ENCODE measurements at regions not wholly inside any gene's neighbourhood (a gene's known extent, or its start where the extent isn't known, plus 50 kb on each side); places are given as distances from the start of the nearest gene placed in this dataset.

GRCh38 chr22:48396785-48397530, 1430.7 kb downstream of the BRD1 start:
- BruUV-seq (replicated peaks): no TSS peak
- peaks cover 6% of the 10 kb centered on the region for H3K27me3 ChIP-seq (ENCODE audit: insufficient read depth, low read length)

More at GRCh38 chr22:48396785-48397530, 1430.7 kb downstream of the BRD1 start:
- no peaks in the 10 kb centered on the region for H4K20me1 ChIP-seq (ENCODE audit: insufficient read depth)
- no peak for TF ChIP-seq POLR2A (IDR thresholded peaks at IDR 0.05; ENCODE audit: borderline replicate concordance, extremely low read depth, insufficient read depth, insufficient read length)
- TF ChIP-seq MAX (IDR thresholded peaks at IDR 0.05): no peak
- TF ChIP-seq SIN3A (IDR thresholded peaks at IDR 0.05; ENCODE audit: low read depth): no peak
- TF ChIP-seq YY1 (IDR thresholded peaks at IDR 0.05; ENCODE audit: extremely low read depth, insufficient replicate concordance, low read depth, low read length): no peak
- no peak for TF ChIP-seq SRF (IDR thresholded peaks at IDR 0.05; ENCODE audit: low read depth)
- no peak for TF ChIP-seq REST (IDR thresholded peaks at IDR 0.05; ENCODE audit: low read depth)
- TF ChIP-seq CTCF (IDR thresholded peaks at IDR 0.05 in 2 of 3, conservative IDR thresholded peaks at IDR 0.05 in 1 of 3; ENCODE audit: borderline replicate concordance in 1 of 3, insufficient read depth in 1 of 3, low read depth in 2 of 3, low read length in 2 of 3): no peak
- TF ChIP-seq CBX3 (IDR thresholded peaks at IDR 0.05; ENCODE audit: low read depth): no peak
- TF ChIP-seq TCF7L2 (IDR thresholded peaks at IDR 0.05; ENCODE audit: borderline replicate concordance, extremely low read depth, insufficient read depth, insufficient read length): no peak
- no peak overlapping the region for H3K27ac ChIP-seq (ENCODE audit: low read depth, low read length)
- no peaks in the 10 kb centered on the region for H3K36me3 ChIP-seq (ENCODE audit: control insufficient read depth in 1 of 2, insufficient read depth in 2 of 2, low read length in 2 of 2)
- H3K9me2 ChIP-seq (ENCODE audit: insufficient read depth): no peaks in the 10 kb centered on the region
- no peak overlapping the region for H3K9ac ChIP-seq (ENCODE audit: low read length)
- H3K4me2 ChIP-seq (ENCODE audit: low read length): no peak overlapping the region
- H3K79me2 ChIP-seq (ENCODE audit: insufficient read depth, low read length): no peaks in the 10 kb centered on the region
- H3K4me1 ChIP-seq (ENCODE audit: control insufficient read depth in 1 of 2, insufficient read depth in 2 of 2, low read length in 2 of 2): no peaks in the 10 kb centered on the region
- ChIA-PET CTCF (no interaction called here), POLR2A (no interaction called here), RAD21 (ENCODE audit: low non-redundant PET in 1 of 2, low total read pairs in 2 of 2, uncharacterized antibody in 2 of 2, unreplicated experiment in 2 of 2) (no interaction called here)
- ATAC-seq: no peak
- H3K4me3 ChIP-seq (replicated peaks in 1 of 2; ENCODE audit: low read depth in 1 of 2, low read length in 2 of 2): no peak overlapping the region
- intact Hi-C loops (cut with micrococcal nuclease): no loop called here
- no peak for DNase-seq (ENCODE audit: low read depth, low spot score)
- H2AFZ ChIP-seq (ENCODE audit: low read depth, low read length, poor library complexity, severe bottlenecking): no peak overlapping the region
- H3K9me3 ChIP-seq (ENCODE audit: control insufficient read depth in 1 of 2, insufficient read depth in 1 of 2, low read depth in 1 of 2, low read length in 2 of 2): no peaks in the 10 kb centered on the region
